A673 (cell line): ENCODE measurements at regions not wholly inside any gene's neighbourhood (a gene's known extent, or its start where the extent isn't known, plus 50 kb on each side); places are given as distances from the start of the nearest gene placed in this dataset.

Experiments
- CTCF ChIP-seq: fragments of 300-800, 200-600 bp; sonication (generic); conservative IDR thresholded peaks from 2 replicates; pipeline ENCODE4 v1.5.1; 2017; ENCODE audit warnings: low read depth, mild to moderate bottlenecking, antibody characterized with exemption, low read length, moderate library complexity, mixed read lengths
- EZH2 ChIP-seq: fragments of 200-600 bp; sonication (generic); IDR thresholded peaks from 2 replicates; pipeline ENCODE4 v1.6.1; 2017; ENCODE audit warnings: borderline replicate concordance, low read depth, mild to moderate bottlenecking, mixed read lengths, antibody characterized with exemption, low read length; ENCODE audit not compliant: poor library complexity, severe bottlenecking

DNA sequence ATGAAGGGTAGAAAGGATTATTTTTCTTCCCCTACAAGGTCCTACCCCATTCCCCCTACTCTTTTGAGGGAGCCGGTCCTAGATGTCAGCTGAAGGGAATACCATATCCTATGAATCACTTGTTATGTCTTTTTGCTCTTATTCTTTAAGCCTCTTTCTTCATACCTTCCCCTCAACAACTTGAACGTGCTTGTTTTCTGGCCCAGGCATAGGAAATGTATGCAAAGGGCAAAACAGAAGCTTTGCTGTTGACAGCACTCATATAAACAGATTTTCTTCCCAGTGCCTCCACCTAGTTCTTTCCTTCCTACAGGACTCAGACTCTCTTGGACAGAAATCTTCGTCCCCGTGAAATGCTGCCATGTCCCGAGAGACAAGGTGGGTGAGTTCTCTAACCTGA, 64.6 kb downstream of the TMEM17 start:
- TF ChIP-seq CTCF (no peak), EZH2 (no peak)
